ENCODE measurements at regions not wholly inside any gene's neighbourhood (a gene's known extent, or its start where the extent isn't known, plus 50 kb on each side); places are given as distances from the start of the nearest gene placed in this dataset.

- no peaks in the 10 kb centered on the region for H3K27me3 ChIP-seq
- DNase-seq, result no peak
- no peak overlapping the region for H3K4me3 ChIP-seq
- no peaks in the 10 kb centered on the region for H3K9me3 ChIP-seq
- H3K36me3 ChIP-seq, result no peaks in the 10 kb centered on the region
Measured at GRCh38 chr4:96305030-96305429, 465.1 kb downstream of the PDHA2 start.

GRCh38 chr4:96312046-96312685 lies 472.3 kb downstream of the PDHA2 start:
- no peaks in the 10 kb centered on the region for H3K9me3 ChIP-seq
- no peak overlapping the region for H3K4me3 ChIP-seq
- no peaks in the 10 kb centered on the region for H3K27me3 ChIP-seq
- no peaks in the 10 kb centered on the region for H3K36me3 ChIP-seq
- no peak for DNase-seq

- Histone ChIP-seq H3K9me3 (no peaks in the 10 kb centered on the region), H3K27me3 (no peaks in the 10 kb centered on the region)
- no peak for DNase-seq
Measured at GRCh38 chr4:96315815-96316214, 475.9 kb downstream of the PDHA2 start.

DNA sequence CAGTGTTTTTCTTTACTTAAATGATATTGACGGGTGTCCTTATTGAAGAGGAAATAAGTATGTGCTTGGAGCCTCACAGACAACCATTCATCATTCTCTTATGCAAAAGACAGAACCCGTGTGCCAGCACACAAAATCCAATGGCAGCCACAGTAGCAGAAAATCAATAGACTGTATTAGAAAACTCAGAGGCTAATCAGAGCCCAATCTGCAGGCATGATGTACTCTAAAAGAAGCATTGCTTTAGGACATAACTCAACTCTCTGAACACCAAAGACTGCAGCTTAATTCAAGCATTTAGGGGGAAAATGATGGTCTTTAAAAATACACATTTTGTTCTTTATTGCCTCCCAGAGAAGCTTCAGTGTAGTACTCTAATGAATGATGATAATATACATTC lies 476.9 kb downstream of the PDHA2 start:
- no peak overlapping the region for H3K4me3 ChIP-seq
- H3K9me3 ChIP-seq, result no peaks in the 10 kb centered on the region
- no peak for DNase-seq
- no peaks in the 10 kb centered on the region for H3K36me3 ChIP-seq
- no peaks in the 10 kb centered on the region for H3K27me3 ChIP-seq

More at GRCh38 chr4:96315815-96316214, 475.9 kb downstream of the PDHA2 start:
- H3K36me3 ChIP-seq, result no peaks in the 10 kb centered on the region
- no peak overlapping the region for H3K4me3 ChIP-seq

GRCh38 chr4:96317891-96318290 lies 478.0 kb downstream of the PDHA2 start:
- DNase-seq, result no peak
- Histone ChIP-seq H3K27me3 (no peaks in the 10 kb centered on the region), H3K9me3 (no peaks in the 10 kb centered on the region)

DNA sequence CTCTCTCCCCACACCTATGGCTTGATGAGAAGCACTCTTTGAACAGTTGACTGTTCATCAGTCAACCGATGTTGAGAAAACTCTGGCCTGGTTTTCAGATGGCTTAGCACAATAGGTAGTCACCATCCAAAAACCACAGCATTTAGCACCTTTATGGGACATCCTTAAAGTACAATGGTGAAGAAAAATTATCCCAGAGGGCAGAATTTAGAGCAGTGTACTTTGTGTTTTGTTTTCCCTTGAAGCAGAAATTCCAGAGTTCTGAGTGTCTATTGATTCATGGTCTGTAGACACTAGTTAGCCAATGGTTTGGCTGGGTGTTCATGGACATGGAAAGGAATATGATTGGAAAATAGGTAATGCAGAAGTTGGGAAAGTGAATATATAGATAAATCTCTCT lies 487.0 kb downstream of the PDHA2 start:
- no peak overlapping the region for H3K4me3 ChIP-seq
- no peaks in the 10 kb centered on the region for H3K9me3 ChIP-seq
- no peak for DNase-seq
- H3K36me3 ChIP-seq, result no peaks in the 10 kb centered on the region
- H3K27me3 ChIP-seq, result no peaks in the 10 kb centered on the region

More at GRCh38 chr4:96317891-96318290, 478.0 kb downstream of the PDHA2 start:
- Histone ChIP-seq H3K4me3 (no peak overlapping the region), H3K36me3 (no peaks in the 10 kb centered on the region)

- no peaks in the 10 kb centered on the region for H3K27me3 ChIP-seq
- no peaks in the 10 kb centered on the region for H3K9me3 ChIP-seq
- no peak for DNase-seq
- no peak overlapping the region for H3K4me3 ChIP-seq
- no peaks in the 10 kb centered on the region for H3K36me3 ChIP-seq
Measured at GRCh38 chr4:96342196-96342595, 502.3 kb downstream of the PDHA2 start.

DNA sequence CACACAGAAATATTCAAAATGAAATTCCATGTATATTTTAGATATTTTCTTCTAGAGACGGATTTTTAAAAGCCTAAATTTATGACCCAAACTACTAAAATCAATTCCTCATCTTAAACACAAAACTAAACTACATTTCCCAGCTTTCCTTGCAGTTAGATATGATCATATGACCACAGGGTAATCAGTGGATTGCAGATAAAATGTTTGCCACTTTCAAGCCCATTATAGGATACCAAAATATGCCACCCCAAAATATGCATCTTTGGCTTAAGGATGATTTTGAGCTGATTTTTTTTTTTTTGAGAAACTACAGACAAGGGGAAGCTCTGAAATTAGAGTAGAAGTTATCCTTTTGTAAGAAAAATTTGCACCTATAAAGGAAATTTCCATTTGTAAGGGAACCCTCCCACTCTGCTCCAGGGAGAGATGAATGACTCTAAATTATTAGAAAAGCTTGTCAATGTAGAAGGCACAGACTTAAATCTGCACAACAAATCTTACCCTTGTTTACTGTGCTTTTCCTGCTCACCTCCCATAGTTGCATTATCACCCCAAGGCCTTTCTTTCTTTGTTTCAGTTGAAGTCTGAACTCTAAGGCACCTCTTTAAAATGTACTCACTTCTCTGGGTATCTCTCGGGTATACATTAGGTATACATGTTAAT lies 503.0 kb downstream of the PDHA2 start:
- DNase-seq, result no peak
- Histone ChIP-seq H3K9me3 (no peaks in the 10 kb centered on the region), H3K4me3 (no peak overlapping the region), H3K36me3 (no peaks in the 10 kb centered on the region), H3K27me3 (no peaks in the 10 kb centered on the region)

- H3K27me3 ChIP-seq, result no peaks in the 10 kb centered on the region
- no peaks in the 10 kb centered on the region for H3K36me3 ChIP-seq
- DNase-seq, result no peak
- no peak overlapping the region for H3K4me3 ChIP-seq
- H3K9me3 ChIP-seq, result no peaks in the 10 kb centered on the region
Measured at GRCh38 chr4:96343836-96344235, 503.9 kb downstream of the PDHA2 start.

DNA sequence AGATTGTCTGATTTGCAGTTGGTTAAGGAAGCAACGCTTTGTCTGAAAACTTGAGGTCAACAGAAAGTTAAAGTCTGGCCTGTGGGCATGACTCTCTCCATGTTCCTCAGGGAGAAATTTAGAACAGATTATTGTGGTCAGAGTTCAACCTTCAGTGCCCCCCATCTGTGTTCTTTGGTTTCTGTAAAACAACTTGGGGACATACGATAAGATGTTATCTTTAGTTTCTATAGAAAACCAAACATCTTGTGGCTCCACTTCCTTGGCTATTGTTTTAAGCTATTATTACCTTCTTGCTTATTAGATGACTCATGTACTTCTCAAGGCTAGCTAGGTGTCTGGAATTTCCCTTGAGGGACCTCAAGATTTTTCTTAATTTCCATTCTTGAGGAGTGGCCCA lies 507.7 kb downstream of the PDHA2 start:
- Histone ChIP-seq H3K9me3 (no peaks in the 10 kb centered on the region), H3K4me3 (no peak overlapping the region), H3K36me3 (no peaks in the 10 kb centered on the region), H3K27me3 (no peaks in the 10 kb centered on the region)
- DNase-seq, result no peak

DNA sequence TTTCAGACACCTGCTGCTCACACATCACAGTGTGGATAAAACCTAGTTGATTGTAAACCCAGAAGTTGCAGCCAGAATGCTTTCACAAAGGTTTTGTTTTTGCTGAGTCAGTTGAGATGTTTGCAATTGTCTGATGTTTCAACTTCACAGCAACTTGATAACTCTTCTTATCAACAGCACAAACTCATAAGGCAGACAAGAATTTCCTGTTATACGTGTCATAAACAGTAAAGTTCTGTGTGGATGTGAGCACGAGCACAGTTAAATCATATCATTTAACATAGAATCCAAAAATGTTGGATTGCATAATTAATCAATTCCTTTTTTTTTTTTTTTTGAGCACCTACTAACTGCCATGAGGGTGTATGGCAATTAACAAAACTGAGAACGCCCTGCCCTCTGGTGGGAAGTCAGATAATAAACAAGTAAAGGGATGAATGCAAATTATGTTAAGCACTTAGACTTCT lies 512.2 kb downstream of the PDHA2 start:
- no peak for DNase-seq
- no peak overlapping the region for H3K4me3 ChIP-seq
- no peaks in the 10 kb centered on the region for H3K36me3 ChIP-seq
- no peaks in the 10 kb centered on the region for H3K27me3 ChIP-seq
- H3K9me3 ChIP-seq, result no peaks in the 10 kb centered on the region

DNA sequence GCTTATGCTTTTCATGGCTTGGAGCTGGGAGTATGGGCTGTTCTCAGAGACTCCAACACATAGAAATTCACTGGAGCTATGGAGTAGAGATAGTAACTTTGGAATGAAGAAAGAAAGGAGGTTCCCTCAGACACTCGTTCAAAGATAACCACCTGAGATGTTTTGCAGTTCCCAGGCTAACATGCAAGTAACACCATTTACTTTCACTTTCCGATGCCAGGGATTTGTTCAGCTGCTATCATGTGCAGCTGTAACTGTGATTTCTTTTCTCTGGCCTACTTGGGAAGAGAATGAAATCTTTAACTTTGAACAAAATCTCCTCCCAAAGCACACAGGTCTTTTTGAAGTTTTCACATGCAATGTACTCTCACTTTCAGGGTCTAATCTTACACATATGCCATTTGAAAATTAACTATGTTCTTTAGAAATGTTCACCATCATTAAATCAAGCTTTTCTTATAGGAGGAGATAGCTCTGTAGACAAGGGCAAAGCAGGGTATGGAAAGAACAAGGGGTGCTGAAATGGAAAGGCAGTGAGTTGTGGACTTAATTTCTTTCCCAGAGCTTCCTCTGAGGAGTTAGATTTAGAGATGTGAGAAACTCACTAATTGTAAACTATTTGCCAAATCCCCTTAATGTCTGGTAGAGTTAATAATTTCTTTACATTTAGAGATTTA lies 514.3 kb downstream of the PDHA2 start:
- DNase-seq, result no peak
- Histone ChIP-seq H3K27me3 (no peaks in the 10 kb centered on the region), H3K36me3 (no peaks in the 10 kb centered on the region), H3K9me3 (no peaks in the 10 kb centered on the region), H3K4me3 (no peak overlapping the region)

DNA sequence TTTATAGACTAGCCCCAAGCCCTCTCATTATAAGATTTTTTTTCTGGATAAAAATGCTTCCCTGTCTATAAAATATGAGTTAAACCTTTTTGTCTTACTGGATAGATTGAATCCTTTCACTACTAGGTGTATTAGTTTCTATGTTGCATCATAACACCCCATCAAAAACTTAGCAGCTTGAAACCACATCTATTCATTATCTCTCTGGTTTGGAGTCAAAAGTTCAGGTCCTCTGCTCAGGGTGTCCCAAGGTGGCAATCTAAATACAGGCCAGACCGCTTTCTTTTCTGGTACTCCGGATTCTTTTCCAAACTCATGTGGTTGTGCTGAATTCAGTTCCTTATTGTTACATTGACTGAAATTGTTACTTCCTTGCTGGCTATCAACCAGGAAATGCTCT lies 515.5 kb downstream of the PDHA2 start:
- H3K9me3 ChIP-seq, result no peaks in the 10 kb centered on the region
- DNase-seq, result no peak

DNA sequence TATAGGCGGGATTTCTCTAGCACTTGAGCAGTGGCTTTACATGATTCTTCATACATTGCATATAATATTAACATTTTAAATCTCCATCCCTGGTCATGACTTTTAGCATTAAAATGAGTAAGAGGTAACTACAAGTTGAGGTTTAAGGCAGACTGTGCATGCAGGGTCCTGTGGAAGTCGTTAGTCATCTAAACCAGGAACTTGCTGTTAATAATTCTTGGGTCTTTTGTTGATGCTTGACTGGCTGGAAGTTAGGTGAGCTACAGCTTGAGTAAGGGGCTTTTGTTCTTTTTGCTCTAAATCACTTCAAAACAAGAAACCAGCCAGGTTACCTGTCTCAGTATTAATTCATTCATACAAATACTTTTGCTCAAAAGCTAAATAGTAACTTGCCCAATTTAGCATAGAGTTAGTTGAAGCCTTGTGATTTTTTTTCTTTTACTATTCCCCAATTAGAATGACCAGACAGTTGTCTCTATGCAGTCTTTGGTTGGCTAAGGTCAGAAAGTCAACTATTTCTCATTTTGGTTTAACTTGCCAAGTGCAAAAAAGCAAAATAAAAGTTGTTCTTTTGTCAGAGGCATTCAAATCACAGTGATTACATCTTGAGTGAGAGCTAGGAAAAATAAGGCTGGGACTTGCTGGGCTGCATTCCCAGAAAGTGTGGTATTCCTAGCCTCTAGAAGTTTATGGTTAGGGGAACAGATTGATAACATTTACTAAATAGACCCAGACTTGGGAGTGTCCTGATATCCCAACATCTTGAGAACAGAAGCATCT lies 516.9 kb downstream of the PDHA2 start:
- Histone ChIP-seq H3K36me3 (no peaks in the 10 kb centered on the region), H3K27me3 (no peaks in the 10 kb centered on the region), H3K9me3 (no peaks in the 10 kb centered on the region), H3K4me3 (no peak overlapping the region)
- DNase-seq, result no peak

More for the DNA sequence above, 515.5 kb downstream of the PDHA2 start:
- H3K27me3 ChIP-seq, result no peaks in the 10 kb centered on the region
- no peak overlapping the region for H3K4me3 ChIP-seq
- no peaks in the 10 kb centered on the region for H3K36me3 ChIP-seq

DNA sequence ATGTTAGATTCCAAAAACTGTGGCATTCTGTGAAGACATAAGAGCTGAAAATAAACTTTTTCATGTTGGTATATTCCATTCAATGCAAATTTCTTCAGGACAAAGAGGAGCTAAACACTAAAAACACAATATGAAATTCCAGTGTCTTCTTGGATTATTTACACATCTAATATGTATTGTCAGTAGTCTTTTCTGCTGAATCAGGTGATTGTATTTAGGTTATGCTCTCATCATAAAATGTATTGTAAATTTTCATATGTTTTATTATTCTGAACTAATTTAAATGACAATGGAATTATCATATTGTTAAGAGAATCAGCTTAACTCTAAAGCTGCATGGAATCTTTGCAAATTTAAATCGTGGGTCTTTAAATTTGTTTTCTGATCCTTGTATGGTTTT lies 526.7 kb downstream of the PDHA2 start:
- Histone ChIP-seq H3K27me3 (no peaks in the 10 kb centered on the region), H3K9me3 (no peaks in the 10 kb centered on the region), H3K36me3 (no peaks in the 10 kb centered on the region), H3K4me3 (no peak overlapping the region)
- DNase-seq, result no peak

DNA sequence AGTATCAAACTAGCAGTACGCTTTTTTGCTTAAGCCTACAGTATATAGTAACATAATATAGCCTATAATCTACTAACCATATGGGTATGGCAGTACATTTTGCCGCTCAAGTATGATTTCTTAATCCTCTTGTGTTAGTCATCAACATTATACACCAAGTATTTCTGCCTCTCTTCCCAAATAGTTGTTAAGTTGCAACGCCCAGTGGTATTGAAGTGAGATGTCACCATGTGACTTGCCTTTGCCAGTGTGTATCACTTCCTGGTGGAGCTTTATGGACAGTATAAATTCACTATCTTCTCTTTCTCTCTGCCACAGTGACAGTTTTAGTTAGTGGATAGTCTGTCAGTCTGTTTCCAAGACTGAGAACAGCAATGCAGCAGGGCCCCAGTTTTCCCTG lies 535.5 kb downstream of the PDHA2 start:
- Histone ChIP-seq H3K36me3 (no peaks in the 10 kb centered on the region), H3K27me3 (no peaks in the 10 kb centered on the region), H3K9me3 (no peaks in the 10 kb centered on the region), H3K4me3 (no peak overlapping the region)
- no peak for DNase-seq

DNA sequence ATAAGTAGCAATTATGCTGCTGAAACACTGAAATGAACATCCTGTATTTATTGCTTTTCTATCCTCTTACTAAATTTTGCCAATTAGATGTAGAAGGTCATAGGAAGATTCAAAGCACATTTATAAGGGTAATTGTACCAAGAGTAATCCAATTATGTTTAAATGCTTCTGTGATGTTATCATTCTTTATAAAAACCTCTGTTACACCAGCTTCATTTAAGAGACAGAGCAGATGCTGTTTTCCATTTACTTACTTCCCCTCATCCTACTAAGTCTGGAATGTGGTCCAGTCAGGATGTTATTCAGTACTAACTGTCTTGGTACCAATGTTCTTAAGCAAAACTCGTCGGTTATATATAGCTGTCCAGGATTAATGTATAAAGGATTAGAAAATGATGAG lies 539.6 kb downstream of the PDHA2 start:
- no peak for DNase-seq

More for the DNA sequence above, 539.6 kb downstream of the PDHA2 start:
- H3K4me3 ChIP-seq, result no peak overlapping the region
- no peaks in the 10 kb centered on the region for H3K9me3 ChIP-seq
- H3K27me3 ChIP-seq, result no peaks in the 10 kb centered on the region
- H3K36me3 ChIP-seq, result no peaks in the 10 kb centered on the region
